ENCODE measurements at regions not wholly inside any gene's neighbourhood (a gene's known extent, or its start where the extent isn't known, plus 50 kb on each side); places are given as distances from the start of the nearest gene placed in this dataset.
"Not testable (repeated sequence)": the region's sequence is repeated elsewhere in the genome, so short reads cannot be mapped to it uniquely, and the experiment has no call there.

DNA sequence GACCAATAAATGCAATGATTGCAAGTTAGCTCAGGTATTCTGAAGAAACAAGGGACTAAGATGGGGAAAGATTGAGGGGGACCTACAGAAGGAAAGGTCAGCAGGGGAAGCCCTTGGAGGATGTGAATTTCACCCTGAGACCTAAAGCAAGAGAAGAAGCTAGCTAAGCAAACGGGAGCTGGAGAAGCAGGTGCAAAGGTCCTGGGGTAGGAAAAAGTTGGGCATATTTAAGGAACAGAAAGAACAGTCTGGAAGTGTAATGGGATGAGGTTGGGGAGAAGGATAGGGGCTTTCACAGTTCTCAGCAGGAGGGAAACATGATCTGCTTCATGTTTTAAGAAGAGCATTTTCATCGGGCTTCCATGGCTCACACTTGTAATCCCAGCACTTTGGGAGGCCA lies 89.7 kb upstream of the SLC45A1 start:
- Histone ChIP-seq H3K9me3 (ENCODE audit: control extremely low read depth in 1 of 5, control insufficient read depth in 4 of 5, insufficient read depth in 2 of 5, low read depth in 1 of 5, low read length in 4 of 5) (peaks cover 0 to 4% (median 3%) of the 10 kb centered on the region in 5 experiments), H3K36me3 (ENCODE audit: control insufficient read depth in 4 of 4, insufficient read depth in 4 of 4, low read length in 3 of 4) (no peaks in the 10 kb centered on the region), H3K27me3 (replicated peaks in 2 of 5; ENCODE audit: control insufficient read depth in 4 of 5, insufficient read depth in 5 of 5, low read length in 4 of 5) (peaks cover 0 to 15% (median 4%) of the 10 kb centered on the region in 5 experiments), H3K27ac (ENCODE audit: insufficient read depth in 1 of 2, low read depth in 1 of 2, low read length in 2 of 2, poor library complexity in 1 of 2, severe bottlenecking in 2 of 2) (no peak overlapping the region), H3K4me1 (ENCODE audit: control extremely low read depth in 1 of 4, control insufficient read depth in 4 of 4, insufficient read depth in 4 of 4, low read length in 3 of 4) (peaks cover 0 to 3% (median 0%) of the 10 kb centered on the region in 4 experiments), H3K4me3 (ENCODE audit: control insufficient read depth in 1 of 7, extremely low read depth in 1 of 7, insufficient read depth in 4 of 7, low read depth in 2 of 7, low read length in 6 of 7) (no peak overlapping the region)
- CTCF ChIA-PET = no interaction called here
- POLR2A ChIA-PET = no interaction called here
- DNase-seq = no peak
- 100% methylated on average over 2 of the region's 2 CpGs for WGBS (ENCODE audit: insufficient coverage)

DNA sequence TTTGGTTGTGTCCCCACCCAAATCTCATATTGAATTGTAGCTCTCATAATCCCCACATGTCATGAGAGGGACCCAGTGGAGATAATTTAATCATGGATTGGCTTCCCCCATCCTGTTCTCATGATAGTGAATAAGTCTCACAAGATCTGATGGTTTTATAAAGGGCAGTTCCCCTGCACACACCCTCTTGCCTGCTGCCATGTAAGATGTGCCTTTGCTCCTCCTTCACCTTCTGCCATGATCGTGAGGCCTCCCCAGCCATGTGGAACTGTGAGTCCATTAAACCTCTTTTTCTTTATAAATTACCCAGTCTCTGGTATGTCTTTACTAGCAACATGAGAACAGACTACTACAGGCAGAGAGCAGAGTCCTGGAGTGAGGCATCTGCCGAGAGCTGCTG lies 90.2 kb upstream of the SLC45A1 start:
- H3K36me3 ChIP-seq (ENCODE audit: control insufficient read depth in 4 of 4, insufficient read depth in 4 of 4, low read length in 3 of 4); POLR2A ChIA-PET; H3K27ac ChIP-seq (ENCODE audit: insufficient read depth in 1 of 2, low read depth in 1 of 2, low read length in 2 of 2, poor library complexity in 1 of 2, severe bottlenecking in 2 of 2); H3K4me1 ChIP-seq (ENCODE audit: control extremely low read depth in 1 of 4, control insufficient read depth in 4 of 4, insufficient read depth in 4 of 4, low read length in 3 of 4); H3K9me3 ChIP-seq (ENCODE audit: control extremely low read depth in 1 of 5, control insufficient read depth in 4 of 5, insufficient read depth in 2 of 5, low read depth in 1 of 5, low read length in 4 of 5); H3K4me3 ChIP-seq (ENCODE audit: control insufficient read depth in 1 of 7, extremely low read depth in 1 of 7, insufficient read depth in 4 of 7, low read depth in 2 of 7, low read length in 6 of 7); DNase-seq: not testable (repeated sequence)
- WGBS (ENCODE audit: insufficient coverage) = 100% methylated on average over 1 of the region's 2 CpGs
- H3K27me3 ChIP-seq (replicated peaks in 2 of 5; ENCODE audit: control insufficient read depth in 4 of 5, insufficient read depth in 5 of 5, low read length in 4 of 5) = peaks cover 0 to 14% (median 4%) of the 10 kb centered on the region in 5 experiments
- CTCF ChIA-PET = interaction anchor here (1.0 kb wide), 1 partner anchor 98 kb away, joined by 4 read pairs; no protein-coding TSS in a partner anchor

DNA sequence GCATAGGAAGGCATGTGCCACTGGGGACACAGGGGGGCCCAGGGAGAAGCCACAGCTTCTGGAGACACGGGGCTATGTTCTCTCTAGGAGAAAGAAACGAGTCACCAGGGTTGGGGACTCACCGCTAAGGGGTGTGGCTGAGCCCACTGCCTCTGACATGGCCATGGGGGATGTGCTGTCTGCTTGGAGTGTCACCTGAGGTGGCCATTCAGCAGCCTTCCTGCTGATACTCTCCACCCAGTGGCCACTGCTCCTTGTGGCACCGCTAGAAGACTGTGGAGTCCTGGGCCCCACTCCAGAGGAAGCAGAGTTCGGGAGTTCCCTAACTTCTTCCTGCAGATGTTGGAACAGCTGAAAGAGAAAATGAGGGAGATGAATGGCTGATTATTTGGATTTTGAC lies 91.2 kb upstream of the SLC45A1 start:
- Histone ChIP-seq H3K4me3 (ENCODE audit: control insufficient read depth in 1 of 7, extremely low read depth in 1 of 7, insufficient read depth in 4 of 7, low read depth in 2 of 7, low read length in 6 of 7) (no peak overlapping the region), H3K9me3 (ENCODE audit: control extremely low read depth in 1 of 5, control insufficient read depth in 4 of 5, insufficient read depth in 2 of 5, low read depth in 1 of 5, low read length in 4 of 5) (peaks cover 0 to 4% (median 3%) of the 10 kb centered on the region in 5 experiments), H3K36me3 (ENCODE audit: control insufficient read depth in 4 of 4, insufficient read depth in 4 of 4, low read length in 3 of 4) (no peaks in the 10 kb centered on the region), H3K27ac (ENCODE audit: insufficient read depth in 1 of 2, low read depth in 1 of 2, low read length in 2 of 2, poor library complexity in 1 of 2, severe bottlenecking in 2 of 2) (no peak overlapping the region), H3K4me1 (ENCODE audit: control extremely low read depth in 1 of 4, control insufficient read depth in 4 of 4, insufficient read depth in 4 of 4, low read length in 3 of 4) (peaks cover 0 to 3% (median 0%) of the 10 kb centered on the region in 4 experiments), H3K27me3 (replicated peaks in 2 of 5; ENCODE audit: control insufficient read depth in 4 of 5, insufficient read depth in 5 of 5, low read length in 4 of 5) (peaks cover 0 to 6% (median 4%) of the 10 kb centered on the region in 5 experiments)
- 20% methylated on average over 1 of the region's 5 CpGs for WGBS (ENCODE audit: insufficient coverage)
- ChIA-PET POLR2A (no interaction called here), CTCF (no interaction called here)
- peak in 1 of 3 donors; percentile 42 for DNase-seq

DNA sequence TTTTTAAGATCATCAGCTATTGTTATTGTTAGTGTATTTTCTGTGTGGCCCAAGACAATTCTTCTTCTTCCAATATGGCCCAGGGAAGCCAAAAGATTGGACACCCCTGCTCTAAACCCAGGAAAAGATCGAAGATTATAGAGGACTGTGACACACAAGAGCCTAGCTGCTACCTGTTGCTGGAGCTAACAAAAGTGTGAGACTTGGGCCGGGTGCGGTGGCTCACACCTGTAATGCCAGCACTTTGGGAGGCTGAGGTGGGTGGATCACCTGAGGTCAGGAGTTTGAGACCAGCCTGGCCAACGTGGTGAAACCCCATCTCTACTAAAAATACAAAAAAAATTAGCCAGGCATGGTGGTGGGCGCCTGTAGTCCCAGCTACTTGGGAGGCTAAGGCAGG lies 91.9 kb upstream of the SLC45A1 start:
- H3K9me3 ChIP-seq (ENCODE audit: control extremely low read depth in 1 of 5, control insufficient read depth in 4 of 5, insufficient read depth in 2 of 5, low read depth in 1 of 5, low read length in 4 of 5); POLR2A ChIA-PET; H3K36me3 ChIP-seq (ENCODE audit: control insufficient read depth in 4 of 4, insufficient read depth in 4 of 4, low read length in 3 of 4); H3K4me3 ChIP-seq (ENCODE audit: control insufficient read depth in 1 of 7, extremely low read depth in 1 of 7, insufficient read depth in 4 of 7, low read depth in 2 of 7, low read length in 6 of 7); H3K27me3 ChIP-seq (replicated peaks in 2 of 5; ENCODE audit: control insufficient read depth in 4 of 5, insufficient read depth in 5 of 5, low read length in 4 of 5); CTCF ChIA-PET; DNase-seq; H3K27ac ChIP-seq (ENCODE audit: insufficient read depth in 1 of 2, low read depth in 1 of 2, low read length in 2 of 2, poor library complexity in 1 of 2, severe bottlenecking in 2 of 2); H3K4me1 ChIP-seq (ENCODE audit: control extremely low read depth in 1 of 4, control insufficient read depth in 4 of 4, insufficient read depth in 4 of 4, low read length in 3 of 4): not testable (repeated sequence)
- no CpG with 5 or more reads among the region's 5 CpGs for WGBS (ENCODE audit: insufficient coverage)

DNA sequence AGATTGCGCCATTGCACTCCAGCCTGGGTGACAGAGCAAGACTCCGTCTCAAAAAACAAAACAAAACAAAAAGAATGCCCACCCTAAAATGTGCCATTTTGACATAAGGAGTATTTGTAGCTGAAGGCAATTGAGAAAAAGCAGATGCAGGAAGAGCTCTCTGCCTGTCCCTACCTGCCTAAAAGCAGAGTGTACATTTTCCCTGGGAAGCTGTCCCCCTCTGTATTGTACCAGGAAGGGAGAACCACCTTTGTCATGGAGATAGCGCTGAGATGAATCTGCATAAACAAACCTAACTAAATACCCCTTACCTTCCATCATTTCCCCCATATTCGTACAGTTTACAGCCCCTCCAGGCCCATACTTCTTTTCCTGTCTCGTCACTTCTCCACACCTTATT lies 94.4 kb upstream of the SLC45A1 start:
- Histone ChIP-seq H3K4me3 (ENCODE audit: control insufficient read depth in 1 of 7, extremely low read depth in 1 of 7, insufficient read depth in 4 of 7, low read depth in 2 of 7, low read length in 6 of 7) (no peak overlapping the region), H3K4me1 (ENCODE audit: control extremely low read depth in 1 of 4, control insufficient read depth in 4 of 4, insufficient read depth in 4 of 4, low read length in 3 of 4) (peaks cover 0 to 7% (median 2%) of the 10 kb centered on the region in 4 experiments), H3K36me3 (ENCODE audit: control insufficient read depth in 4 of 4, insufficient read depth in 4 of 4, low read length in 3 of 4) (no peaks in the 10 kb centered on the region), H3K27me3 (replicated peaks in 2 of 5; ENCODE audit: control insufficient read depth in 4 of 5, insufficient read depth in 5 of 5, low read length in 4 of 5) (peaks cover 0 to 19% (median 9%) of the 10 kb centered on the region in 5 experiments), H3K27ac (ENCODE audit: insufficient read depth in 1 of 2, low read depth in 1 of 2, low read length in 2 of 2, poor library complexity in 1 of 2, severe bottlenecking in 2 of 2) (no peak overlapping the region), H3K9me3 (ENCODE audit: control extremely low read depth in 1 of 5, control insufficient read depth in 4 of 5, insufficient read depth in 2 of 5, low read depth in 1 of 5, low read length in 4 of 5) (peaks cover 0 to 4% (median 3%) of the 10 kb centered on the region in 5 experiments)
- DNase-seq = no peak
- 93% methylated on average over 3 of the region's 5 CpGs for WGBS (ENCODE audit: insufficient coverage)
- POLR2A ChIA-PET = interaction anchor here (0.8 kb wide), 1 partner anchor 245 kb away, joined by 4 read pairs; no protein-coding TSS in a partner anchor
- CTCF ChIA-PET = no interaction called here

DNA sequence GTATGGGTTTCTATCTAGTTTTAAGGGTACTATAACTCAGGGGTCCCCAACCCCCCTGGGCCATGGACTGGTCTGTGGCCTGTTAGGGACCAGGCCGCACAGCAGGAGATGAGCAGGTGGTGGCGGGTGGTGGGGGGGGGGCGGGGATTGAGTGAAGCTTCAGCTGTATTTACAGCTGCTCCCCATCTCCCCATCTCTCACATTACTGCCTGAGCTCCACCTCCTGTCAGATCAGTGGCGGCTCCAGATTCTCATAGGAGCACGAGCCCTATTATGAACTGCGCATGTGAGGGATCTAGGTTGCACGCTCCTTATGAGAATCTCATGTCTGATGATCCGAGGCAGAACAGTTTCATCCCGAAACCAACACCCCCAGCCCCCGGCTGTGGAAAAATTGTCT lies 95.1 kb upstream of the SLC45A1 start:
- 96% methylated on average over 7 of the region's 10 CpGs for WGBS (ENCODE audit: insufficient coverage)
- no peak for DNase-seq
- POLR2A ChIA-PET = no interaction called here

DNA sequence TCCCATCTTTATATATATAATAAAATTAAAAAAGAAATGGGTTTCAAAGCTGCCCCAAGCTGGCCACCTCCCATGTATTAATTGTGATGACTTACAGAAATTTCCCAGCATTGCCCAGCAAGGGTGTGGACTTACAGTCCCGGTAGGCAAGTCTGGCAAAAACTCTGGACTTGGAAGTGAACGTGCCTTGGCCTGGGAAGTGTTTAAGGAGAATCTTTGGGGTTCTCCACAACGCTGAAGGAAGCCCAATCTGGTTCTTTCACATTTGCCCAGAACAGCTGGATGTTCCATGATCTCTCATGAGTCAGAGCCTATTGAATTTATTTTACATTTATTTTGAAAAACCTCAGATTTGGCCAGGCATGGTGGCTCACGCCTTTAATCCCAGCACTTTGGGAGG lies 98.4 kb upstream of the SLC45A1 start:
- H3K36me3 ChIP-seq (ENCODE audit: control insufficient read depth in 4 of 4, insufficient read depth in 4 of 4, low read length in 3 of 4) = no peaks in the 10 kb centered on the region
- POLR2A ChIA-PET = no interaction called here
- WGBS (ENCODE audit: insufficient coverage) = 68% methylated on average over 4 of the region's 4 CpGs
- no peaks in the 10 kb centered on the region for H3K9me3 ChIP-seq (ENCODE audit: control extremely low read depth in 1 of 5, control insufficient read depth in 4 of 5, insufficient read depth in 2 of 5, low read depth in 1 of 5, low read length in 4 of 5)
- no peak for DNase-seq
- H3K27me3 ChIP-seq (replicated peaks in 2 of 5; ENCODE audit: control insufficient read depth in 4 of 5, insufficient read depth in 5 of 5, low read length in 4 of 5) = peaks cover 2 to 51% (median 21%) of the 10 kb centered on the region in 5 experiments
- peaks cover 0 to 22% (median 9%) of the 10 kb centered on the region in 4 experiments for H3K4me1 ChIP-seq (ENCODE audit: control extremely low read depth in 1 of 4, control insufficient read depth in 4 of 4, insufficient read depth in 4 of 4, low read length in 3 of 4)
- H3K27ac ChIP-seq (ENCODE audit: insufficient read depth in 1 of 2, low read depth in 1 of 2, low read length in 2 of 2, poor library complexity in 1 of 2, severe bottlenecking in 2 of 2) = no peak overlapping the region
- CTCF ChIA-PET = interaction anchor here (0.8 kb wide), 1 partner anchor 28 kb away, joined by 4 read pairs; no protein-coding TSS in a partner anchor
- H3K4me3 ChIP-seq (ENCODE audit: control insufficient read depth in 1 of 7, extremely low read depth in 1 of 7, insufficient read depth in 4 of 7, low read depth in 2 of 7, low read length in 6 of 7) = no peak overlapping the region

More for the DNA sequence above, 95.1 kb upstream of the SLC45A1 start:
- H3K27ac ChIP-seq (ENCODE audit: insufficient read depth in 1 of 2, low read depth in 1 of 2, low read length in 2 of 2, poor library complexity in 1 of 2, severe bottlenecking in 2 of 2) = no peak overlapping the region
- peaks cover 0 to 12% (median 2%) of the 10 kb centered on the region in 4 experiments for H3K4me1 ChIP-seq (ENCODE audit: control extremely low read depth in 1 of 4, control insufficient read depth in 4 of 4, insufficient read depth in 4 of 4, low read length in 3 of 4)
- no peak overlapping the region for H3K4me3 ChIP-seq (ENCODE audit: control insufficient read depth in 1 of 7, extremely low read depth in 1 of 7, insufficient read depth in 4 of 7, low read depth in 2 of 7, low read length in 6 of 7)
- no peaks in the 10 kb centered on the region for H3K36me3 ChIP-seq (ENCODE audit: control insufficient read depth in 4 of 4, insufficient read depth in 4 of 4, low read length in 3 of 4)
- peaks cover 0 to 4% (median 0%) of the 10 kb centered on the region in 5 experiments for H3K9me3 ChIP-seq (ENCODE audit: control extremely low read depth in 1 of 5, control insufficient read depth in 4 of 5, insufficient read depth in 2 of 5, low read depth in 1 of 5, low read length in 4 of 5)
- peaks cover 0 to 26% (median 10%) of the 10 kb centered on the region in 5 experiments for H3K27me3 ChIP-seq (replicated peaks in 2 of 5; ENCODE audit: control insufficient read depth in 4 of 5, insufficient read depth in 5 of 5, low read length in 4 of 5)
- CTCF ChIA-PET = no interaction called here

Measured in common myeloid progenitor, CD34-positive (primary cell).